SK-N-SH (cell line): ENCODE measurements at regions not wholly inside any gene's neighbourhood (a gene's known extent, or its start where the extent isn't known, plus 50 kb on each side); places are given as distances from the start of the nearest gene placed in this dataset.
"Not testable (repeated sequence)": the region's sequence is repeated elsewhere in the genome, so short reads cannot be mapped to it uniquely, and the experiment has no call there.

Experiments used
- CTCF ChIA-PET: fragments of 300-600, 350-600 bp; formaldehyde crosslinking; extraction: SDS; loops from one replicate; lab custom pipeline; 2021; lab: Yijun Ruan, JAX
- POLR2A ChIA-PET: fragments of 350-600 bp; sonication (Branson Sonifier 250); formaldehyde crosslinking; extraction: SDS; loops from one replicate; lab custom pipeline; 2020; ENCODE audit warnings: antibody characterized with exemption, inconsistent platforms; lab: Yijun Ruan, JAX
- DNase-seq: peaks from one replicate; pipeline ENCODE4 v3.0.0; 2012
- H2AFZ ChIP-seq: fragments of 200-600 bp; sonication (generic); 2 replicates; pipeline ENCODE4 v1.8.1; 2016; ENCODE audit warnings: antibody characterized with exemption, mild to moderate bottlenecking, low read depth
- H3F3A ChIP-seq: fragments of 200-600 bp; sonication (generic); replicated peaks from 2 replicates; pipeline ENCODE3; 2016; ENCODE audit warnings: antibody characterized with exemption, mild to moderate bottlenecking; ENCODE audit not compliant: insufficient read depth
- H3K27ac ChIP-seq, 2 experiments: fragments of 200-500 bp in 1 of 2; fragments of 200-600 bp in 1 of 2; sonication (Bioruptor generic) in 1 of 2; sonication (generic), shearing (Covaris generic) in 1 of 2; 2 replicates each; pipeline versions ENCODE4 v1.5.1 to v1.6.1; 2014 to 2016; ENCODE audit warnings: low read depth in 2 of 2, inconsistent platforms in 1 of 2, low read length in 1 of 2, mild to moderate bottlenecking in 1 of 2, mixed read lengths in 1 of 2
- H3K27me3 ChIP-seq: fragments of 200-600 bp; sonication (generic), shearing (Covaris generic); 2 replicates; pipeline ENCODE4 v1.6.1; 2016; ENCODE audit warnings: mixed run types; ENCODE audit not compliant: insufficient read depth
- H3K36me3 ChIP-seq, 2 experiments: fragments of 200-500 bp in 1 of 2; fragments of 200-600 bp in 1 of 2; sonication (Bioruptor generic) in 1 of 2; sonication (generic) in 1 of 2; replicated peaks in 1 of 2; 2 replicates each; pipeline versions ENCODE3 to v1.5.1; 2014 to 2016; ENCODE audit warnings: low read length in 1 of 2, mild to moderate bottlenecking in 1 of 2; ENCODE audit not compliant: insufficient read depth in 2 of 2, control insufficient read depth in 1 of 2
- H3K4me1 ChIP-seq, 2 experiments: fragments of 200-500 bp in 1 of 2; fragments of 200-600 bp in 1 of 2; sonication (Bioruptor generic) in 1 of 2; sonication (generic), shearing (Covaris generic) in 1 of 2; 2 replicates each; pipeline versions ENCODE4 v1.5.1 to v1.6.1; 2014 to 2016; ENCODE audit warnings: low read depth in 1 of 2, low read length in 1 of 2, mixed run types in 1 of 2; ENCODE audit not compliant: insufficient read depth in 2 of 2, control insufficient read depth in 1 of 2
- H3K4me2 ChIP-seq: fragments of 200-600 bp; sonication (generic), shearing (Covaris generic); 2 replicates; pipeline ENCODE4 v1.6.1; 2017; ENCODE audit warnings: mixed run types
- H3K4me3 ChIP-seq, 2 experiments: fragments of 200-500 bp in 1 of 2; fragments of 200-600 bp in 1 of 2; sonication (Bioruptor generic) in 1 of 2; sonication (generic), shearing (Covaris generic) in 1 of 2; 2 replicates each; pipeline versions ENCODE4 v1.5.1 to v1.8.1; 2014 to 2016; ENCODE audit warnings: low read depth in 2 of 2, inconsistent platforms in 1 of 2, low read length in 1 of 2, mild to moderate bottlenecking in 1 of 2, mixed read lengths in 1 of 2, moderate library complexity in 1 of 2
- H3K79me2 ChIP-seq: fragments of 200-600 bp; sonication (generic); 2 replicates; pipeline ENCODE4 v1.8.1; 2017; ENCODE audit warnings: mild to moderate bottlenecking; ENCODE audit not compliant: insufficient read depth
- H3K9ac ChIP-seq: fragments of 200-600 bp; sonication (generic); 2 replicates; pipeline ENCODE4 v1.6.1; 2017; ENCODE audit warnings: mixed run types
- H3K9me2 ChIP-seq: fragments of 200-600 bp; sonication (generic); 2 replicates; pipeline ENCODE4 v1.6.1; 2017; ENCODE audit warnings: mixed run types
- H3K9me3 ChIP-seq: fragments of 200-600 bp; sonication (generic); 2 replicates; pipeline ENCODE4 v1.6.1; 2017; ENCODE audit warnings: mixed run types, mild to moderate bottlenecking, moderate library complexity
- H4K20me1 ChIP-seq: fragments of 200-600 bp; sonication (generic); 2 replicates; pipeline ENCODE4 v1.6.1; 2017; ENCODE audit warnings: mild to moderate bottlenecking, mixed run types; ENCODE audit not compliant: insufficient read depth
- CHD2 ChIP-seq: fragments of 150-350 bp; IDR thresholded peaks from 2 replicates; pipeline ENCODE4 v1.6.1; 2018; ENCODE audit warnings: low read length; ENCODE audit not compliant: partially characterized antibody
- ELF1 ChIP-seq: IDR thresholded peaks from 2 replicates; pipeline ENCODE4 v1.4.0; 2012
- EP300 ChIP-seq, 2 experiments: IDR thresholded peaks; 2 replicates each; pipeline versions ENCODE4 v1.4.0 to v1.6.1; 2012; ENCODE audit warnings: borderline replicate concordance in 1 of 2, low read depth in 1 of 2, low read length in 1 of 2
- FOXJ3 ChIP-seq: sonication (generic); formaldehyde crosslinking; IDR thresholded peaks from 2 replicates; pipeline ENCODE4 v1.5.1; 2020; ENCODE audit warnings: mild to moderate bottlenecking, missing genetic modification reagents
- FOXM1 ChIP-seq: IDR thresholded peaks from 2 replicates; pipeline ENCODE4 v1.4.0; 2012; ENCODE audit warnings: low read depth, mild to moderate bottlenecking
- MXI1 ChIP-seq: IDR thresholded peaks from 2 replicates; pipeline ENCODE4 v1.6.1; 2012; ENCODE audit warnings: mild to moderate bottlenecking, low read depth, low read length, improper control_type of control experiment
- NFIC ChIP-seq: IDR thresholded peaks from 2 replicates; pipeline ENCODE4 v1.4.0; 2012; ENCODE audit warnings: borderline replicate concordance
- POLR2AphosphoS5 ChIP-seq: IDR thresholded peaks from 2 replicates; pipeline ENCODE4 v1.6.1; 2012; ENCODE audit warnings: low read depth, low read length
- RAD21 ChIP-seq: IDR thresholded peaks from 2 replicates; pipeline ENCODE4 v1.6.1; 2012; ENCODE audit warnings: mild to moderate bottlenecking, low read length
- RCOR1 ChIP-seq: fragments of 150-350 bp; IDR thresholded peaks from 2 replicates; pipeline ENCODE4 v1.6.1; 2017; ENCODE audit warnings: antibody characterized with exemption, low read length
- RXRA ChIP-seq: IDR thresholded peaks from 2 replicates; pipeline ENCODE4 v1.4.0; 2012; ENCODE audit warnings: low read depth, mild to moderate bottlenecking, borderline replicate concordance
- SIN3A ChIP-seq: IDR thresholded peaks from 2 replicates; pipeline ENCODE4 v1.6.1; 2012; ENCODE audit warnings: low read depth, mild to moderate bottlenecking, low read length, moderate library complexity, borderline replicate concordance
- SMC3 ChIP-seq: IDR thresholded peaks from 2 replicates; pipeline ENCODE4 v1.6.1; 2012; ENCODE audit warnings: low read depth, low read length, improper control_type of control experiment
- TAF1 ChIP-seq: IDR thresholded peaks from 2 replicates; pipeline ENCODE4 v1.6.1; 2012; ENCODE audit warnings: low read depth, mild to moderate bottlenecking, low read length, moderate library complexity, borderline replicate concordance
- TCF12 ChIP-seq: IDR thresholded peaks from 2 replicates; pipeline ENCODE4 v1.4.0; 2012
- WGBS: methylation state at CpG from one replicate; pipeline ENCODE4 v1.1.6; 2017; ENCODE audit warnings: low lambda C conversion rate; 5-methylcytosine and 5-hydroxymethylcytosine counted together
- TF ChIP-seq, protein P1 (sequence below): IDR thresholded peaks from 2 replicates; pipeline ENCODE4 v1.4.0; 2012; ENCODE audit warnings: low read depth, borderline replicate concordance
- TF ChIP-seq, protein P2 (sequence below): fragments of 150-350 bp; IDR thresholded peaks from 2 replicates; pipeline ENCODE4 v1.6.1; 2017; ENCODE audit warnings: antibody characterized with exemption, low read length, low read depth, borderline replicate concordance
- TF ChIP-seq, protein P3 (sequence below): fragments of 200-600 bp; sonication (generic); IDR thresholded peaks from 2 replicates; pipeline ENCODE4 v1.6.1; 2017; ENCODE audit warnings: antibody characterized with exemption, mild to moderate bottlenecking, moderate library complexity
- TF ChIP-seq, protein P4 (sequence below): IDR thresholded peaks from 2 replicates; pipeline ENCODE4 v1.6.1; 2012; ENCODE audit warnings: mild to moderate bottlenecking, low read depth, low read length, moderate library complexity
- TF ChIP-seq, protein P5 (sequence below): IDR thresholded peaks from 2 replicates; pipeline ENCODE4; 2012

DNA sequence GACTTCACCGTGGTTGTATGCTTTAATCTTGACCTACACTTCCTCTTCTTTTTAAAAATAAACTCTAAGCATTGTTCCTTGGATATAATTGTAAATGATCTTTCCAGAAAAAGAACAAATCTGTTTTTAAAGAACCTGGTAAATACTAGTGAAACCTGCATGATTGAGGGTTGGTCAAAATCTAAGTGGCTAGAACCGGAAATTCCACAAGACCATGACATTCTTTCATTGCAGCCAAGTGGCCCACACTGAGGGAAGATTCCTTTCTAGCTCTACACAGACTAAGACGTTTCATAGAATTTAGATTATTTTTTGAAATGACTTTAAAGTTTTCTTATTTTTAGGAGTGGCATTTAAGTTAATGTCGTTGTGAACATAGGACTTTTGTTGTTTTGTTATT is 356.7 kb downstream of the NYAP2 start (continued):
- TF ChIP-seq CHD2 = no peak
- TF ChIP-seq, all 33 proteins: peak for 0

DNA sequence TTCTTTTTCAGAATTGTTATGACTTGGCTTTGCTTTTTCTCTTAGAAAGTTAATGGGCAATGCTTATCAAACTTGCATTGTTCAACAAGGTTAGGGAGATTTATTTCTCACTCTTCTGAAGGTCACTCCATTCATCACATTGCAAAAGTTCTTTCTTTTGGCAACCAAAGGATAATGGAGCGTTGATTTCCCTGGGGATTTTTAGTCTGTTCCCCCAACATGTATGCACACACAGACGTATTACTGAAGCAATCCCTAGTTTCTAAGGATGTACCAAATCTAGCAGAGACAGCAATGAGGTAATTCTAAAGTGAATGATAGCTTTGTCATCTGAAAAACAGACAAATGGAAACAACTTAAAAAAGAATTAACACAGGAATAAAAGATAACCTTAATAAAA is 349.1 kb downstream of the NYAP2 start:
- Histone ChIP-seq H3K4me1 (no peaks in the 10 kb centered on the region), H3F3A (no peaks in the 10 kb centered on the region), H3K4me3 (no peak overlapping the region), H3K4me2 (no peak overlapping the region), H3K36me3 (no peaks in the 10 kb centered on the region), H3K27me3 (no peaks in the 10 kb centered on the region), H3K9me3 (no peaks in the 10 kb centered on the region), H3K9me2 (no peaks in the 10 kb centered on the region), H4K20me1 (no peaks in the 10 kb centered on the region), H2AFZ (no peak overlapping the region), H3K27ac (no peak overlapping the region), H3K79me2 (no peaks in the 10 kb centered on the region), H3K9ac (no peak overlapping the region)
- WGBS = 68% methylated on average over 2 of the region's 2 CpGs
- POLR2A ChIA-PET = no interaction called here
- DNase-seq = no peak
- CTCF ChIA-PET = no interaction called here
- TF ChIP-seq RXRA = no peak
- TF ChIP-seq SMC3 = no peak
- TF ChIP-seq, protein P1, sequence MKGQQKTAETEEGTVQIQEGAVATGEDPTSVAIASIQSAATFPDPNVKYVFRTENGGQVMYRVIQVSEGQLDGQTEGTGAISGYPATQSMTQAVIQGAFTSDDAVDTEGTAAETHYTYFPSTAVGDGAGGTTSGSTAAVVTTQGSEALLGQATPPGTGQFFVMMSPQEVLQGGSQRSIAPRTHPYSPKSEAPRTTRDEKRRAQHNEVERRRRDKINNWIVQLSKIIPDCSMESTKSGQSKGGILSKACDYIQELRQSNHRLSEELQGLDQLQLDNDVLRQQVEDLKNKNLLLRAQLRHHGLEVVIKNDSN = no peak
- TF ChIP-seq, protein P2, sequence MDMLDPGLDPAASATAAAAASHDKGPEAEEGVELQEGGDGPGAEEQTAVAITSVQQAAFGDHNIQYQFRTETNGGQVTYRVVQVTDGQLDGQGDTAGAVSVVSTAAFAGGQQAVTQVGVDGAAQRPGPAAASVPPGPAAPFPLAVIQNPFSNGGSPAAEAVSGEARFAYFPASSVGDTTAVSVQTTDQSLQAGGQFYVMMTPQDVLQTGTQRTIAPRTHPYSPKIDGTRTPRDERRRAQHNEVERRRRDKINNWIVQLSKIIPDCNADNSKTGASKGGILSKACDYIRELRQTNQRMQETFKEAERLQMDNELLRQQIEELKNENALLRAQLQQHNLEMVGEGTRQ = no peak
- no peak for TF ChIP-seq NFIC
- TF ChIP-seq ELF1 = no peak
- TF ChIP-seq RAD21 = no peak
- TF ChIP-seq TCF12 = no peak
- TF ChIP-seq POLR2AphosphoS5 = no peak
- TF ChIP-seq, protein P3, sequence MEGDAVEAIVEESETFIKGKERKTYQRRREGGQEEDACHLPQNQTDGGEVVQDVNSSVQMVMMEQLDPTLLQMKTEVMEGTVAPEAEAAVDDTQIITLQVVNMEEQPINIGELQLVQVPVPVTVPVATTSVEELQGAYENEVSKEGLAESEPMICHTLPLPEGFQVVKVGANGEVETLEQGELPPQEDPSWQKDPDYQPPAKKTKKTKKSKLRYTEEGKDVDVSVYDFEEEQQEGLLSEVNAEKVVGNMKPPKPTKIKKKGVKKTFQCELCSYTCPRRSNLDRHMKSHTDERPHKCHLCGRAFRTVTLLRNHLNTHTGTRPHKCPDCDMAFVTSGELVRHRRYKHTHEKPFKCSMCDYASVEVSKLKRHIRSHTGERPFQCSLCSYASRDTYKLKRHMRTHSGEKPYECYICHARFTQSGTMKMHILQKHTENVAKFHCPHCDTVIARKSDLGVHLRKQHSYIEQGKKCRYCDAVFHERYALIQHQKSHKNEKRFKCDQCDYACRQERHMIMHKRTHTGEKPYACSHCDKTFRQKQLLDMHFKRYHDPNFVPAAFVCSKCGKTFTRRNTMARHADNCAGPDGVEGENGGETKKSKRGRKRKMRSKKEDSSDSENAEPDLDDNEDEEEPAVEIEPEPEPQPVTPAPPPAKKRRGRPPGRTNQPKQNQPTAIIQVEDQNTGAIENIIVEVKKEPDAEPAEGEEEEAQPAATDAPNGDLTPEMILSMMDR = no peak
- TF ChIP-seq, protein P4, sequence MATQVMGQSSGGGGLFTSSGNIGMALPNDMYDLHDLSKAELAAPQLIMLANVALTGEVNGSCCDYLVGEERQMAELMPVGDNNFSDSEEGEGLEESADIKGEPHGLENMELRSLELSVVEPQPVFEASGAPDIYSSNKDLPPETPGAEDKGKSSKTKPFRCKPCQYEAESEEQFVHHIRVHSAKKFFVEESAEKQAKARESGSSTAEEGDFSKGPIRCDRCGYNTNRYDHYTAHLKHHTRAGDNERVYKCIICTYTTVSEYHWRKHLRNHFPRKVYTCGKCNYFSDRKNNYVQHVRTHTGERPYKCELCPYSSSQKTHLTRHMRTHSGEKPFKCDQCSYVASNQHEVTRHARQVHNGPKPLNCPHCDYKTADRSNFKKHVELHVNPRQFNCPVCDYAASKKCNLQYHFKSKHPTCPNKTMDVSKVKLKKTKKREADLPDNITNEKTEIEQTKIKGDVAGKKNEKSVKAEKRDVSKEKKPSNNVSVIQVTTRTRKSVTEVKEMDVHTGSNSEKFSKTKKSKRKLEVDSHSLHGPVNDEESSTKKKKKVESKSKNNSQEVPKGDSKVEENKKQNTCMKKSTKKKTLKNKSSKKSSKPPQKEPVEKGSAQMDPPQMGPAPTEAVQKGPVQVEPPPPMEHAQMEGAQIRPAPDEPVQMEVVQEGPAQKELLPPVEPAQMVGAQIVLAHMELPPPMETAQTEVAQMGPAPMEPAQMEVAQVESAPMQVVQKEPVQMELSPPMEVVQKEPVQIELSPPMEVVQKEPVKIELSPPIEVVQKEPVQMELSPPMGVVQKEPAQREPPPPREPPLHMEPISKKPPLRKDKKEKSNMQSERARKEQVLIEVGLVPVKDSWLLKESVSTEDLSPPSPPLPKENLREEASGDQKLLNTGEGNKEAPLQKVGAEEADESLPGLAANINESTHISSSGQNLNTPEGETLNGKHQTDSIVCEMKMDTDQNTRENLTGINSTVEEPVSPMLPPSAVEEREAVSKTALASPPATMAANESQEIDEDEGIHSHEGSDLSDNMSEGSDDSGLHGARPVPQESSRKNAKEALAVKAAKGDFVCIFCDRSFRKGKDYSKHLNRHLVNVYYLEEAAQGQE = no peak
- no peak for TF ChIP-seq FOXJ3 (CRISPR knock-in tag)
- TF ChIP-seq MXI1 = no peak
- TF ChIP-seq CHD2 = no peak
- TF ChIP-seq TAF1 = no peak
- no peak for TF ChIP-seq EP300 (IDR thresholded peaks at IDR 0.05; ENCODE audit: borderline replicate concordance in 1 of 2, low read depth in 1 of 2, low read length in 1 of 2)
- no peak for TF ChIP-seq FOXM1
- no peak for TF ChIP-seq RCOR1
- TF ChIP-seq, protein P5, sequence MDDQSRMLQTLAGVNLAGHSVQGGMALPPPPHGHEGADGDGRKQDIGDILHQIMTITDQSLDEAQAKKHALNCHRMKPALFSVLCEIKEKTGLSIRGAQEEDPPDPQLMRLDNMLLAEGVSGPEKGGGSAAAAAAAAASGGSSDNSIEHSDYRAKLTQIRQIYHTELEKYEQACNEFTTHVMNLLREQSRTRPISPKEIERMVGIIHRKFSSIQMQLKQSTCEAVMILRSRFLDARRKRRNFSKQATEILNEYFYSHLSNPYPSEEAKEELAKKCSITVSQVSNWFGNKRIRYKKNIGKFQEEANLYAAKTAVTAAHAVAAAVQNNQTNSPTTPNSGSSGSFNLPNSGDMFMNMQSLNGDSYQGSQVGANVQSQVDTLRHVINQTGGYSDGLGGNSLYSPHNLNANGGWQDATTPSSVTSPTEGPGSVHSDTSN = no peak
- no peak for TF ChIP-seq SIN3A

DNA sequence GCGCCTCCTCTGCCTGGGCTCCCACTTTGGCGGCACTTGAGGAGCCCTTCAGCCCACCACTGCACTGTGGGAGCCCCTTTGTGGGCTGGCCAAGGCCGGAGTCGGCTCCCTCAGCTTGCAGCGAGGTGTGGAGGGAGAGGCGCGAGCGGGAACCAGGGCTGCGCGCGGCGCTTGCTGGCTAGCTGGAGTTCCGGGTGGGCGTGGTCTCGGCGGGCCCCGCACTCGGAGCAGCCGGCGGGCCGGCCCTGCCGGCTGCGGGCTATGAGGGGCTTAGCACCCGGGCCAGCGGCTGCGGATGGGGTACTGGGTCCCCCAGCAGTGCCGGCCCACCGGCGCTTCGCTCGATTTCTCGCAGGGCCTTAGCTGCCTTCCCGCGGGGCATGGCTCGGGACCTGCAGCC is 344.5 kb downstream of the NYAP2 start:
- H2AFZ ChIP-seq, DNase-seq, H3K27ac ChIP-seq, H3K4me1 ChIP-seq, H3K9me2 ChIP-seq, H3F3A ChIP-seq, CTCF ChIA-PET, H3K4me2 ChIP-seq, POLR2A ChIA-PET, H4K20me1 ChIP-seq, H3K9ac ChIP-seq, H3K4me3 ChIP-seq, H3K79me2 ChIP-seq, H3K36me3 ChIP-seq, H3K9me3 ChIP-seq, H3K27me3 ChIP-seq: not testable (repeated sequence)
- 89% methylated on average over 8 of the region's 35 CpGs for WGBS
